HG03066 (cell line): ENCODE measurements at regions not wholly inside any gene's neighbourhood (a gene's known extent, or its start where the extent isn't known, plus 50 kb on each side); places are given as distances from the start of the nearest gene placed in this dataset.

Experiments used
- ATAC-seq: cut with Tn5 transposase; IDR thresholded peaks from one replicate; pipeline ENCODE4 v1.9.1; 2021; ENCODE audit warnings: low read depth; ENCODE audit not compliant: unreplicated experiment

DNA sequence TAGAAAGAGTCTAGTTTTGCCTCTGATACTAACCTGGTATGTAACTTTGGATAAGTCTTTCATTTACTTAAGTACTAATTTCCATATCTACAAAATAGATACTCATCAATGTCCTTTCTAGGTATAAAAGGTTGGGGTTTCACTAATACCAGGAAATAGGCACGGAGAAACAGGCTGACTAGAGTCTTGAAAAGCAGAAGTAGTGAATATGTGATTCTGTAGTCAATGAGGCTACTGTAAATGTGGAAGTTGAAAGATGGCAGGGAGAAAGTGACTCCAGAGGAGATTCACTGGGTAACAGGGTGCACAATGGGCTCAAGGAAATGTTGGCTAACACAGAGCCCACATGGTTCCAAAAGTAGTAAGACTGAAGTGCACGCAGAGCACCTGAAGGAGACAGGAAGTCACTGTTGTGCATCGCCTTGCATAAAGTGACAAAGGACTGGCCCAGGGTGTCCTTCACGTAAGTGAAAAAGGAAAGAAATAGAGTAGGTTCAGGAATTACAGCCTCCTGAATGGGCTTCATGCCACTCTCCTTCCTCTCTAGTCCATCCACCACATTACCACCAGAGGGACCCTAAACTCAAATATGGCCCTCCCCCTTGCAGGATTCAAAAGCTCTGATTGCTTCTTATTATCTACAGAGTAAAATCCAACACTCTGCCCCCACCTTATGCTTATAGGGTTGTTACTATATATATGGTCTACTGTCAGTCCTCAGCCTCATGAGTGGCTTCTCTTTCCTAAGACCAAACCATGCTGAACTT is 288.0 kb upstream of the SMARCA2 start:
- no peak for ATAC-seq

- no peak for ATAC-seq
These were observed 285.5 kb upstream of the SMARCA2 start for GRCh38 chr9:1729631-1730030.

GRCh38 chr9:1732670-1733069 is 282.5 kb upstream of the SMARCA2 start:
- ATAC-seq: no peak

DNA sequence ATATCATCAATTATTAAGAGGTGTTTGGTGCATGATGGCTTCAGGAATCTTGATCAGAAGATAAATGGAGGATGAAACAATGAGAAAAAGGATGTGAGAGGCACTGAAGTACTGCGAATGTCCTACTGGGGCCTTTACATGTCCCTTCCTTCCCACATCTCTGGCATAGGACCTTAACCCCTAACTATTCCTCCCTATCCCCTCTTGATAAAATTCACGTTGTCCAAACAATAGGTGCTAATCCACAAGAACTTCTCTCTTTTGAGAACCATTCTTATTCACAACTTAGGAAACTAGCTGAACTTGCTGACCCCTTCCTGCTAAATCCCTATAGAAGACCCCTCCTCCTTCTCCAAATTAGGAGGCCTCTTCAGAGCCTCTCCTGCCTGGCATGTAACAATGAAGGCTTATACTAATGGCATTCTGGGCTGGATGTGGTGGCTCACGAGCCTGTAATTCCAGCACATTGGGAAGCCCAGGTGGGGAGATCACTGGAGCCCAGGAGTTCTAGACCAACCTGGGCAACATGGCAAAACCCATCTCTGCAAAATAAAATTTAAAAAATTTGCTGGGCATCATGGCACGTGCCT is 276.5 kb upstream of the SMARCA2 start:
- ATAC-seq: no peak

- no peak for ATAC-seq
These were observed 271.8 kb upstream of the SMARCA2 start for GRCh38 chr9:1743121-1743960.

DNA sequence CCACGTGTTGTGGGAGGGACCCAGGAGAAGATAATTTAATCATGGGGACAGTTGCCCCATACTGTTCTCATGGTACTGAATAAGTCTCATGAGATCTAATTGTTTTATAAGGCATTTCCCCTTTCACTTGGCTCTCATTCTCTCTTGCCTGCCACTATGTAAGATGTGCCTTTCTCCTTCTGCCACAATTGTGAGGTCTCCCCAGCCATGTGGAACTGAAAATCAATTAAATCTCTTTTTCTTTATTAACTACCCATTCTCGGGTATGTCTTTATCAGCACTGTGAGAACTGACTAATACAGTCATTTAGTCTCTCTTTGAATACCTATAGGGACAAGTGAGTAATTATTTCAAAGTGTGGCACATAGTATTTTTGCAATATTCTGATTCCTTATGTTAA is 269.2 kb upstream of the SMARCA2 start:
- ATAC-seq: no peak

GRCh38 chr9:1747417-1747967 is 267.7 kb upstream of the SMARCA2 start:
- ATAC-seq: no peak

DNA sequence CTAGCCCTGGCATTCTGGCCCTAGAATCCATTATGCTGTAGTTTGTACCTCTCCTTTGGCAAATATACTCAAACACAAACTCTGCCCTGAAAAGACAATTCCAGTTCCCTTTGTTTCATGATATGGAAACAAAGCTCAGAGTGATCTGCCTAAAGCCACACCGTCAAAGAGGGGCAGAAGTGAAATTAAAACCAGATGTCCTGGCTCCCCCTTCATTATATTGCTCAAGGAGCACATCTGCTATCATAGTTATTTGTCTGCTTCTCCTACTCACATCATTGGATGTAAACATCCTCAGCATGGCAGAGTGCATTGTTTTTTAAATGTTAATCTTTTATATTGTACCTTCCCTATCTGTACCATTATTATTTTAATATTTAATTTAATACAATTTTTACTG is 266.7 kb upstream of the SMARCA2 start:
- no peak for ATAC-seq

DNA sequence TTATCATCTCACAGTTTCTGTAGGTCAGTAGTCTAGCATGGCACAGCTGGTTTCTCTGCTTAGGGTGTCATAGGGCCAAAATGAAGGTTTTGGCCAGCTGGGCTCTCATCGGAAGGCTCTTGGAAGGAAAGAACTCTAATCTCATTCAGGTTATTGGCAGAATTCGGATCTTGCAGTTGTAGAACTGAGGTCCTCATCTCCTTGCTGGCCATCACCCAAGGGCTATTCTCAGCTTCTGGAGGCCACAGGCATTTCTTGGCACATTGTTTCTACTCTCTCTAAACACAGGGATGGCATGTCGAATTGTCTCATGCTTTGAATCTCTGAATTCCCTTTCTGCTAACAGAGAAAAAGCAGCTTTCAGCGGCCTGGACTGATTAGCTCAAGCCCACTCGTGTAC is 258.0 kb upstream of the SMARCA2 start:
- no peak for ATAC-seq

- peak; percentile 52 for ATAC-seq
These were observed 256.1 kb upstream of the SMARCA2 start for GRCh38 chr9:1759009-1759408.

DNA sequence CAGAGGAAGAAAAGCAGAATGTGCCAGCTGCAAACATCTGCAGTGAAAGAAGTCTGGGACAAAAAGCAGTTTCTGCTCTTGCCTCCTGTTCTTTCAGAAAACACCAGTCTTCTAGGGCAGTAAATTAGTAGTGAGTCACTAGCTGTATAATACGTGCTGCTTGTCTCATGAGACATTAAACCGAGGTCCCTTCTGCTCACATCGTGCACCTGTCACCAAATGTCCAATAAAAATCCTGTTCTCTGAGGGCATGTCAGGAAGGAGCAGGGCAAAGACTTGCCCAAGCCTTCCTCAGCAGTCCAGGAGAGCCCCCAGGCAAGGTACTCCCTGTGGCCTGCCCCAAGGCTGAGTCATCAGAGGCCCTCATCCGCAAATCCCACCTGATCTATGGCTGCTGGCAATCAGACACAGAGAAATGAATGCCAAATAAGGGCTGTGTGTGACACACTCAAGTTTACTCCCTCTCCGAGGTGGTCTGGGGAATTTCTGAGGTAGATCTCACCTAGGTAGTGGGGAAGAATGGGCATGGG is 255.3 kb upstream of the SMARCA2 start:
- ATAC-seq: no peak

DNA sequence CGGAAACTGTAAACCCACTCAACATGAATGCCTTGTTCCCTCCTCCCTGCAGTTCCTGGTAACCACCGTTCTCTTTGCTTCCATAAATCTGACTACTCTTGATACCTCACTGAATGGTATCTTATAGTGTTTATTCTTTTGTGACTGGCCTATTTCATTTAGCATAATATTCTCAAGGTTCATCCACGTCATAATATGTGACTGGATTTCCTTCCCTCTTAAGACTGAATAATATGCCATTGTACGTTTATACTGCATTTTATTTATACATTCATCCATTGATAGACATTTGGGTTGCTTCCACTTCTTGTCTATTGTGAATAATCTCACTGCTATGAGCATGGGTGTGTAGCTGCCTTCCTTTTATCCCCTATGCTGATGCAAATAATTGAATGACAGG is 253.3 kb upstream of the SMARCA2 start:
- no peak for ATAC-seq

DNA sequence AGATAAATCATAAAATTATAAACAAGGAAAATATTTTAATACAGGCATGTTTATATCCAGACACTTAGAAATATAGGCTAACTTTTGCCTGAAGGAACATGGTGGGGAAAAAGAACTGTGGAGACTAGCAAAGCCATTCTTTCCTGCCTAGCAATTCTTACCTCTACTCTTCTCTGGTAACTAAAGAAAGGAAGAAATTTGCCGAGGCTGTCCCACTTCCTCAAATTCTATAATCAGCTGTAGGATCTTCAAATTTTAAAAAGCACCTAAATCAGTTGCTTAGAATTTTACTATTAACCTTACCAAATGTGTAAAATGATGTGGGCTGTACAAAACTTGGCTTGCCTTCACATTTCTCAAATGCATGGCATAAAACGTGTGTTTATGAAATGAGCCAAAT is 249.1 kb upstream of the SMARCA2 start:
- no peak for ATAC-seq

DNA sequence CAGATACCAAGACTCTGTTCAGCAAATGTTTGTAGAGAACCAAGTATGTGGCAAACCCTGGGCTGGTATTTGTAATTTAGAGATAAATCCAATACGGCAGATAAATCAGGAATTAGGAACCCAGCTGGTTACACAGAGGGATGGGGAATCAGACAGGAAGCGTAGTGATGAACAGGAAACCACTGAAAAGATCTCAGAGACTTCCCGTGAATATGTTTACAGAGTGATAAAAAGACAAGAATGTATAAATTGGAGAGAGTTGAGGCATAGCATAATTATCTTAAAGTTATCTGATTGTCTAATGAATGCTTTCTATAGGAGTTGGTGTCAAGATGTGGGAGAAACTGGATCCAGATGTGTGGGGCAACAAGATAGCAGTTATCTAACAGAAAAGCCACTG is 246.6 kb upstream of the SMARCA2 start:
- no peak for ATAC-seq

DNA sequence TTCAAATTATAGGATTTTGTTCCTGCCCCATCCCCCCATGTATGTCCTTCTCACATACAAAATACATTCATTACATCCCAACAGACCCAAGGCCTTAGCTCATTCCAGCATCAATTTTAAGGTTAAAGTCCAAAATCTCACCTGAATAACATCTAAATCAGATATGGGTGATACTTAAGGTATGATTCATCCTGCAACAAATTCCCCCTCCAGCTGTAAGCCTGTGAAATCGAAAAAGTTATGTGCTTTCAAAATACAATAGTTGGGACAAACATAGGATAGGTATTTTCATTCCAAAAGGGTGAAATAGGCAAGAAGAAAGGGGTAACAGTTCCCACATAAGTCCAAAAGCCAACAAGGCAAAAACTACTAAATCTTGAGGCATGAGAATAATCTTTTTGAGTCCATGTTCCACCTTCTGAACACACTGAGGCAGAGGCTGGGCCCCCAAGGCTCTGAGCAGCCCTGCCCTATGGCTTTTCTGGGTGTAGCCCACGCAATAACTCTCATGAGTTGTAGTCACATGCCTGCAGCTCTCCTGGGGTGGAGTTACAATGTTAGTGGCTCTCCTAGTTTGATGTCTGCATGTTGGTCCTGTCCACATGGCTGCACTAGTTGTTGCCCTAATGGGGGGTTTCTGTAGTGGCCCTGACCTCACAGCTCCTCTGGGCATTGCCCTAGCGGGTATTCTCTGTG is 243.9 kb upstream of the SMARCA2 start:
- ATAC-seq: no peak

GRCh38 chr9:1775230-1775629 is 239.9 kb upstream of the SMARCA2 start:
- ATAC-seq: no peak

GRCh38 chr9:1776668-1777067 is 238.5 kb upstream of the SMARCA2 start:
- ATAC-seq: no peak

- ATAC-seq: no peak
These were observed 224.0 kb upstream of the SMARCA2 start for GRCh38 chr9:1791191-1791590.

DNA sequence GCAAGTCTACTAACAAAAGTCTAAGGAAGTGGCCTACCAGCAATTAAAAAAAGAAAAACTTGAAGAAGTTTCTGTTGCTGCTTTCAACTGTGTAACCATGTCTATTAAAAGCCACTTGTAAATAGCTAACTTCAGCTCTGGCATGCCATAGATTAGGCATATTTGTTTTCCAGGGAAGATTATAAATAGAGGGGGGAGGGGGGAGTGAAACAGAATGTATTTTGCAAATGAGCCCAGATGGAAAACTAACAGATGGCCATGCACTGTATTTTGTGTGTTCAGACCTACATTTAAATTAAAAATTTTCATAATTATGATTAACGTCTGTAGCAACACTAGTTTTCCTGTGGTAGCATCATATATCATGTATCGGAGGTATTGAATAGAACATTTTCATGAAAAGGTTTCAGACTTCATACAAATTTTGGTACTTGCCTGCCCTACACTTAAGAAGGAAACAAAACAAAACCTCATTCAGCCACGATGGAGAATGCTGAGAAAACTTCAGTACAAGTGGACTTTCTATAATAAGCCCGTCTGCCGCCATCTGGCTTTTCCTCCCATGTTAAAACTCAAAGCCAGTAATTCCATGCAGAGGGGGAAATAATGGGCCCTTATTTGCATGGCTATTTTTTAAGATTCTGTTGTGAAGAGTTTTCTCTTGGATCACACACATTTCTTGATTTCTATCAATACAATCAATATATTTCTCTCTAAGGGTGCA is 220.4 kb upstream of the SMARCA2 start:
- no peak for ATAC-seq
